GM12873 (cell line): ENCODE measurements at regions not wholly inside any gene's neighbourhood (a gene's known extent, or its start where the extent isn't known, plus 50 kb on each side); places are given as distances from the start of the nearest gene placed in this dataset.

ENCODE experiments used
- TF ChIP-seq, protein P1 (sequence below): IDR thresholded peaks from 2 replicates; pipeline ENCODE4 v1.5.1; 2012; ENCODE audit warnings: low read depth, mild to moderate bottlenecking, moderate library complexity, low read length, control low read depth; ENCODE audit not compliant: insufficient read depth; ENCODE audit errors: missing control alignments

DNA sequence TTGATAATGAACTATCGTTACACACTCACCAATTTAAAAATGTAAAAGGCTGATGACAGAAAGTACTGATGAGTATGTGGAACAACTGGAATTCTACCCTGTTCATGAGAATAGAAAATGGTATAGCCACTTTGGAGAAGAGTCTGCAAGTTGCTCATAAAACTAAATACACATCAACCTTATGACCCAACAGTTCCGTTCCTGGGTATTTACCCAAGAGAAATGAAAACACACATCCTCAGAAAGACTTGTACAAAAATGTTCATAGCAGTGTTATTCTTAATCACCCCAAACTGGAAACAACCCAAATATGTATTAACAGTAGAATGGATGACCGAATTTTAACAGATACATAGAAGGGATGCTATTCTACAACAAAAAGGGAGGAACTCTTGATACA, 145.7 kb upstream of the LRFN2 start:
- TF ChIP-seq, protein P1, sequence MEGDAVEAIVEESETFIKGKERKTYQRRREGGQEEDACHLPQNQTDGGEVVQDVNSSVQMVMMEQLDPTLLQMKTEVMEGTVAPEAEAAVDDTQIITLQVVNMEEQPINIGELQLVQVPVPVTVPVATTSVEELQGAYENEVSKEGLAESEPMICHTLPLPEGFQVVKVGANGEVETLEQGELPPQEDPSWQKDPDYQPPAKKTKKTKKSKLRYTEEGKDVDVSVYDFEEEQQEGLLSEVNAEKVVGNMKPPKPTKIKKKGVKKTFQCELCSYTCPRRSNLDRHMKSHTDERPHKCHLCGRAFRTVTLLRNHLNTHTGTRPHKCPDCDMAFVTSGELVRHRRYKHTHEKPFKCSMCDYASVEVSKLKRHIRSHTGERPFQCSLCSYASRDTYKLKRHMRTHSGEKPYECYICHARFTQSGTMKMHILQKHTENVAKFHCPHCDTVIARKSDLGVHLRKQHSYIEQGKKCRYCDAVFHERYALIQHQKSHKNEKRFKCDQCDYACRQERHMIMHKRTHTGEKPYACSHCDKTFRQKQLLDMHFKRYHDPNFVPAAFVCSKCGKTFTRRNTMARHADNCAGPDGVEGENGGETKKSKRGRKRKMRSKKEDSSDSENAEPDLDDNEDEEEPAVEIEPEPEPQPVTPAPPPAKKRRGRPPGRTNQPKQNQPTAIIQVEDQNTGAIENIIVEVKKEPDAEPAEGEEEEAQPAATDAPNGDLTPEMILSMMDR: no peak

DNA sequence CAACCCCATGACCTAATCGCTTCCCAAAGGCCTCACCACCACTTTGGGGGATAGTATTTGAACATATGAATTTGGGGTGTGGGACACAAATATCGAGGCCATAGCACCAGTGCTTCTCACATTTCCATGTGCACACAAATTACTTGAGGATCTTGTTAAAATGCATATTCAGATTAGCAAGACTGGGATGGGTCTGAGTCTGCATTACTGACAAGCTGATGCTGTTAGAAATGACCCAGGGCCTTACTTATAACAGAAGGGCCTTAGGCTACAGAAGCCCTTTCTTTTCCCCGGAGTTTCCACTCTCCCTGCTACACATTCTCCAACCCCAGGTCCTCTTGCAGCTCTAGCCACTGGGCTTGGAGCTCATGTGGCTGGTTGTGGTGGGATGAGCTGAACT, 141.5 kb upstream of the LRFN2 start:
- TF ChIP-seq, protein P1: no peak

DNA sequence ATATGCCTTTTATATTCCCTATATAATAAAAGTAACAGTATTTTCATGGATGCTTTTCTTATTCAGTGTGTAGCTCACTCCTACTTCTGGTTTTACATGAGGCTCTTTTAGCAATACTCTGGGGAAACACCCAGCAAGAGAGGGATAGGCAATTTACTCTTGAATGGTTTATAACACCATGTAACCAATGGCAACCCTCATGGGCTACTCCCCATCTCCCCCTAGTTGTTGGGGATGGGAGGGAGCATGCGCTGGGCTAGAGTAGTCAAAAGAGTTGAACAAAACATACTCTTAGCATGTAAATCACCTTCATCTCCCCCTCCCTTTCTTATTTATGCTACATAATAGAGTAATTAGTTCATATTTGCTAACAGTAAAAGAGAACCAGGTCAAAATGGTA, 140.1 kb upstream of the LRFN2 start:
- TF ChIP-seq, protein P1: no peak

DNA sequence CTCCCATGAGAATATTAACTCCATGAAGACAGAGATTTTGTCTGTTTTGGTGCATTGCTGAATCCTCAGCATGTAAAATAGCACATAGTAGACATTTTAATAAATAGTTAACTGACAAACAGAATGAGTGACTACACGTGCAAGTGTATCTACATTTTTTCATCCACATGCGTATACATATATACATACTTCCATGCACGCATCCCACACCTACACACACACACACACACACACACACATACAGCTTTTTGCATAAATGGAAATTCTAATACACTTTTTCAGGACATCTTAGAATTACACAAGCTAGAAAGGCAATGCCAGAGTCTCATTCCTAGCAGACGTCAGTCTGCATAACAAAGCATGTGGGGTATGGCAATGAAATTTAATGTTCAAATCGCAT, 139.7 kb upstream of the LRFN2 start:
- TF ChIP-seq, protein P1: no peak

DNA sequence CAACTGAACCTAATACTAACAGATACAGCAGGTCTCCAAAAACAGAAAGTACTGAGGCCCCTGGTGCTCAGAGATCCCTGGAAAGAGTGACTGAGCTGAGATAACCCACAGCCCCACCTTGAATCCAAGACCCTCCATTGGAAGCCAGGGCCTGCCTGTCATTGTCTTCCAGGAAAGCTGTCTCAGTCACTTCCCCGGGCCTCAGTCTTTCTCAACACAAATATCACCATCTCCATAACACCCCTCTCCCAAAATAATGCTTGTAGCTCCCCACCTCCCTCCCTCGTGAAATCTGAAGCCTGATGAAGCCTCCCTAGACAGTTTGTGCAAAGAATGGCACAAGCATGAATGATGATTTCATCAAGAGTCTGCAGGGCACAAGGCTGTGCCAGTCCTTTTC, 138.2 kb upstream of the LRFN2 start:
- TF ChIP-seq, protein P1: no peak

DNA sequence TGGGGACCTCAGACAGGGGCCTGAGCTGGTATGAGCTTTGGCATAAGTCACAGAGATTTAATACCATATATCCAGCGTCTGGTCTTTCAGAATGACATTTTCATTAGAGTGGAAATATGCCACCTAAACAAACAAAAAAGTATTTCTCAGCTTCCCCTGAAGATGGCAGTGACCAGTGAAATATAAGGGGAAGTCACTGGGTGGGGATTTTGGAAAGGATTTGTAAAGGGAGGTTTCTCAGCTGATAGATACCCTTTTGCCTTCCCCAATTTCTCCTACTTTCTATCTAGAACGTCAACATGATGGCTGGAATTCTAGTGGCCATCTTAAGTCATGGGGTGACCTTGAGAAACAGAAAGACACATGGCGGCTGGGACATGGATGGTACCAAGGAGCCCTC, 137.7 kb upstream of the LRFN2 start:
- TF ChIP-seq, protein P1: no peak

DNA sequence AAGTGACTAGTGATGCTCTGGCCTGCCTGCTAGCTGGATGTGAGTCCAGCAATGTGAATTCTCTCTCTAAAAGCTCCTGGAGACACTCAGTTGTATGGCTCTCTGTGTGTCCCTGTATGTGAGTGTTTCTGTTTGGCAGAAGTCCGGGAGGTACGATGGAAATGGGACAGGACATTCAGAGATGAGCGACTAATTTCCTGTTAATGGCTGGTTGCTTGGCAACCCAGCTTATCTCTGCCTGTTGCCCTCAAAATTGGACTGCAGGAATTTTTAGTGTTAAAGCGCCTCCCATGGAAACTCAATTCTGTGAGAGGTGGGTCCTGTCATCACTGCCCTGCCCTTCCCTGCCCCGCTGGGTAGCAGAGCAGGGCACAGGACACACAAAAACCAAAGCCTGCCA, 136.8 kb upstream of the LRFN2 start:
- TF ChIP-seq, protein P1: no peak
